ENCODE measurements at regions not wholly inside any gene's neighbourhood (a gene's known extent, or its start where the extent isn't known, plus 50 kb on each side); places are given as distances from the start of the nearest gene placed in this dataset.
A peak's percentile ranks its signal among the peaks of the same experiment; 100 is the strongest.

GRCh38 chr7:37504801-37505200 lies 56.1 kb upstream of the ELMO1 start:
- TF ChIP-seq, protein P1, sequence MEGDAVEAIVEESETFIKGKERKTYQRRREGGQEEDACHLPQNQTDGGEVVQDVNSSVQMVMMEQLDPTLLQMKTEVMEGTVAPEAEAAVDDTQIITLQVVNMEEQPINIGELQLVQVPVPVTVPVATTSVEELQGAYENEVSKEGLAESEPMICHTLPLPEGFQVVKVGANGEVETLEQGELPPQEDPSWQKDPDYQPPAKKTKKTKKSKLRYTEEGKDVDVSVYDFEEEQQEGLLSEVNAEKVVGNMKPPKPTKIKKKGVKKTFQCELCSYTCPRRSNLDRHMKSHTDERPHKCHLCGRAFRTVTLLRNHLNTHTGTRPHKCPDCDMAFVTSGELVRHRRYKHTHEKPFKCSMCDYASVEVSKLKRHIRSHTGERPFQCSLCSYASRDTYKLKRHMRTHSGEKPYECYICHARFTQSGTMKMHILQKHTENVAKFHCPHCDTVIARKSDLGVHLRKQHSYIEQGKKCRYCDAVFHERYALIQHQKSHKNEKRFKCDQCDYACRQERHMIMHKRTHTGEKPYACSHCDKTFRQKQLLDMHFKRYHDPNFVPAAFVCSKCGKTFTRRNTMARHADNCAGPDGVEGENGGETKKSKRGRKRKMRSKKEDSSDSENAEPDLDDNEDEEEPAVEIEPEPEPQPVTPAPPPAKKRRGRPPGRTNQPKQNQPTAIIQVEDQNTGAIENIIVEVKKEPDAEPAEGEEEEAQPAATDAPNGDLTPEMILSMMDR (IDR thresholded peaks at IDR 0.05; ENCODE audit: insufficient read depth, low read depth, low read length) = no peak
- no peak overlapping the region for H3K4me3 ChIP-seq (ENCODE audit: low read depth, low read length)
- no peak for DNase-seq (ENCODE audit: low read depth)

- TF ChIP-seq, protein P1 (IDR thresholded peaks at IDR 0.05; ENCODE audit: insufficient read depth, low read depth, low read length) = no peak
- no peak for DNase-seq (ENCODE audit: low read depth)
- H3K4me3 ChIP-seq (ENCODE audit: low read depth, low read length) = no peak overlapping the region
Observed at GRCh38 chr7:37505750-37506353, 57.2 kb upstream of the ELMO1 start.

DNA sequence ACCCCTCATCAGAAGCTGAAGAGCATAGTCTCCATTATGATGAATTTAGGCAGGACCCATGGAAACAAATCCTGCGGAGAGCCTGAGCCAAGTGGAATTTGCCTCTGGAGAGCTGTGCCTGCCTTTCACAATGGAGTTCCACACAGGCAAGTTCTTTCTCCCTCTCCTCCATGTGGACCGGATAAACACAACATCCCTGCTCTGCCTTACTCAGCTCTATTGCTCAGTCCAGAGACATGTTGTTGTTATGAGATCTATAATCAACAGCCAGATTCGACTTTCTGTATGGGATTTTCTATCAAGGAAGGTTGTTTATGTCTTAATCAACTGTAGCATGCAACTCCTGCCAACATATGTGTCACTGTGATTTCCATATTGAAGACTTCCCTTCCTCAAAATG lies 59.5 kb upstream of the ELMO1 start:
- TF ChIP-seq, protein P1 (IDR thresholded peaks at IDR 0.05; ENCODE audit: insufficient read depth, low read depth, low read length) = no peak
- no peak overlapping the region for H3K4me3 ChIP-seq (ENCODE audit: low read depth, low read length)
- no peak for DNase-seq (ENCODE audit: low read depth)

- TF ChIP-seq, protein P1 (IDR thresholded peaks at IDR 0.05; ENCODE audit: insufficient read depth, low read depth, low read length) = peak; percentile 45
- no peak for DNase-seq (ENCODE audit: low read depth)
- no peak overlapping the region for H3K4me3 ChIP-seq (ENCODE audit: low read depth, low read length)
Observed at GRCh38 chr7:37510043-37510634, 61.5 kb upstream of the ELMO1 start.

- TF ChIP-seq, protein P1 (IDR thresholded peaks at IDR 0.05; ENCODE audit: insufficient read depth, low read depth, low read length) = no peak
- no peak for DNase-seq (ENCODE audit: low read depth)
- H3K4me3 ChIP-seq (ENCODE audit: low read depth, low read length) = no peak overlapping the region
Observed at GRCh38 chr7:37511915-37512314, 63.3 kb upstream of the ELMO1 start.

GRCh38 chr7:37514497-37514896 lies 65.8 kb upstream of the ELMO1 start:
- TF ChIP-seq, protein P1 (IDR thresholded peaks at IDR 0.05; ENCODE audit: insufficient read depth, low read depth, low read length) = no peak
- DNase-seq (ENCODE audit: low read depth) = no peak
- H3K4me3 ChIP-seq (ENCODE audit: low read depth, low read length) = no peak overlapping the region

DNA sequence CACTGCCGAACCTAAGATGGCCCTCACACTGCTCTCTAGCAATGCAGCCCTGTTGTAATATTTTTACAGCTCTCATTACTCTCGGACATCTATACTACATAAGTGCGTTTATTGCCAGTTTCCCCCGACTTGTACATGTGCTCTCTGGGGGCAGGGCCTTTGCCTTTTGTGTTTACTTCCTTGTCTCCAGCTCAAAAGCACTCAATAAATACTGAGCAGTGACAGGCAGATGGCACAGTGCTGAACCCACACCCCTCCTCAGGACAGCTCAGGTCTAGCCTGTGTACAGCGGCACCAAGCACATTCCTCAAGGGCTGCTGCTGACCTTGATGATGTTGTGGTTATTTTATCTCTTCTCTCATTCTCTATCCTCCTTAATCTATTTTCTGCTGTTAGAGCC lies 68.0 kb upstream of the ELMO1 start:
- no peak overlapping the region for H3K4me3 ChIP-seq (ENCODE audit: low read depth, low read length)
- no peak for DNase-seq (ENCODE audit: low read depth)
- TF ChIP-seq, protein P1 (IDR thresholded peaks at IDR 0.05; ENCODE audit: insufficient read depth, low read depth, low read length) = no peak
